ENCODE measurements at regions not wholly inside any gene's neighbourhood (a gene's known extent, or its start where the extent isn't known, plus 50 kb on each side); places are given as distances from the start of the nearest gene placed in this dataset.

GRCh38 chr1:189496768-189497167 lies 980.9 kb downstream of the BRINP3 start:
- Histone ChIP-seq H3K9ac (ENCODE audit: low read length) (no peak overlapping the region), H2AK5ac (ENCODE audit: low read length) (no peak overlapping the region), H3K27me3 (ENCODE audit: insufficient read depth, low read length) (no peaks in the 10 kb centered on the region), H2BK5ac (ENCODE audit: low read depth, low read length, poor library complexity) (no peak overlapping the region), H3K4ac (ENCODE audit: low read depth, low read length) (no peak overlapping the region), H3K27ac (ENCODE audit: low read depth, low read length) (no peak overlapping the region), H4K12ac (ENCODE audit: low read depth, low read length) (no peak overlapping the region), H4K91ac (ENCODE audit: low read depth, low read length) (no peak overlapping the region), H3K4me3 (ENCODE audit: low read depth, low read length) (no peak overlapping the region), H2BK12ac (ENCODE audit: low read length) (no peak overlapping the region), H3K9me3 (ENCODE audit: insufficient read depth, low read depth, low read length) (no peaks in the 10 kb centered on the region), H2BK120ac (ENCODE audit: insufficient read depth, low read length, poor library complexity) (no peak overlapping the region), H4K8ac (ENCODE audit: low read depth, low read length) (no peak overlapping the region), H3K23ac (ENCODE audit: low read length) (no peak overlapping the region), H3K14ac (ENCODE audit: low read length) (no peak overlapping the region), H3K79me2 (ENCODE audit: control insufficient read depth, insufficient read depth, low read length, poor library complexity) (no peaks in the 10 kb centered on the region), H3K4me2 (ENCODE audit: low read length) (no peak overlapping the region), H3K36me3 (ENCODE audit: control insufficient read depth in 1 of 2, insufficient read depth in 2 of 2, low read length in 2 of 2) (no peaks in the 10 kb centered on the region), H2AFZ (ENCODE audit: insufficient read depth, low read length, poor library complexity) (no peak overlapping the region), H3K79me1 (ENCODE audit: low read length) (no peaks in the 10 kb centered on the region), H3K4me1 (ENCODE audit: control insufficient read depth in 1 of 2, insufficient read depth in 2 of 2, low read length in 2 of 2) (no peaks in the 10 kb centered on the region), H3K18ac (ENCODE audit: low read length) (no peak overlapping the region)
- WGBS (ENCODE audit: extremely low coverage, insufficient coverage, insufficient read length): no CpG with 5 or more reads among the region's 2 CpGs
- no peak for DNase-seq

GRCh38 chr1:189499736-189500135 lies 977.9 kb downstream of the BRINP3 start:
- no CpG with 5 or more reads among the region's 4 CpGs for WGBS (ENCODE audit: extremely low coverage, insufficient coverage, insufficient read length)
- H3K27me3 ChIP-seq (ENCODE audit: insufficient read depth, low read length): no peaks in the 10 kb centered on the region
- no peak overlapping the region for H2BK120ac ChIP-seq (ENCODE audit: insufficient read depth, low read length, poor library complexity)
- no peak overlapping the region for H2AFZ ChIP-seq (ENCODE audit: insufficient read depth, low read length, poor library complexity)
- no peak overlapping the region for H3K23ac ChIP-seq (ENCODE audit: low read length)
- no peak overlapping the region for H3K18ac ChIP-seq (ENCODE audit: low read length)
- H3K4me2 ChIP-seq (ENCODE audit: low read length): no peak overlapping the region
- no peak overlapping the region for H3K4ac ChIP-seq (ENCODE audit: low read depth, low read length)
- H2BK5ac ChIP-seq (ENCODE audit: low read depth, low read length, poor library complexity): no peak overlapping the region
- no peak overlapping the region for H4K8ac ChIP-seq (ENCODE audit: low read depth, low read length)
- H3K79me2 ChIP-seq (ENCODE audit: control insufficient read depth, insufficient read depth, low read length, poor library complexity): no peaks in the 10 kb centered on the region
- no peak overlapping the region for H3K4me3 ChIP-seq (ENCODE audit: low read depth, low read length)
- no peak overlapping the region for H3K14ac ChIP-seq (ENCODE audit: low read length)
- H2BK12ac ChIP-seq (ENCODE audit: low read length): no peak overlapping the region
- H3K9me3 ChIP-seq (ENCODE audit: insufficient read depth, low read depth, low read length): no peaks in the 10 kb centered on the region
- no peaks in the 10 kb centered on the region for H3K79me1 ChIP-seq (ENCODE audit: low read length)
- no peak overlapping the region for H3K9ac ChIP-seq (ENCODE audit: low read length)
- no peak overlapping the region for H4K12ac ChIP-seq (ENCODE audit: low read depth, low read length)
- no peak overlapping the region for H2AK5ac ChIP-seq (ENCODE audit: low read length)
- no peaks in the 10 kb centered on the region for H3K4me1 ChIP-seq (ENCODE audit: control insufficient read depth in 1 of 2, insufficient read depth in 2 of 2, low read length in 2 of 2)
- H3K27ac ChIP-seq (ENCODE audit: low read depth, low read length): no peak overlapping the region
- no peak overlapping the region for H4K91ac ChIP-seq (ENCODE audit: low read depth, low read length)
- no peak for DNase-seq
- H3K36me3 ChIP-seq (ENCODE audit: control insufficient read depth in 1 of 2, insufficient read depth in 2 of 2, low read length in 2 of 2): no peaks in the 10 kb centered on the region

- Histone ChIP-seq H2AFZ (ENCODE audit: insufficient read depth, low read length, poor library complexity) (no peak overlapping the region), H4K91ac (ENCODE audit: low read depth, low read length) (no peak overlapping the region), H3K4ac (ENCODE audit: low read depth, low read length) (no peak overlapping the region), H3K27me3 (ENCODE audit: insufficient read depth, low read length) (no peaks in the 10 kb centered on the region), H2BK5ac (ENCODE audit: low read depth, low read length, poor library complexity) (no peak overlapping the region), H3K36me3 (ENCODE audit: control insufficient read depth in 1 of 2, insufficient read depth in 2 of 2, low read length in 2 of 2) (no peaks in the 10 kb centered on the region), H3K4me2 (ENCODE audit: low read length) (no peak overlapping the region), H3K4me1 (ENCODE audit: control insufficient read depth in 1 of 2, insufficient read depth in 2 of 2, low read length in 2 of 2) (no peaks in the 10 kb centered on the region), H4K8ac (ENCODE audit: low read depth, low read length) (no peak overlapping the region), H3K14ac (ENCODE audit: low read length) (no peak overlapping the region), H3K18ac (ENCODE audit: low read length) (no peak overlapping the region), H3K23ac (ENCODE audit: low read length) (no peak overlapping the region), H3K4me3 (ENCODE audit: low read depth, low read length) (no peak overlapping the region), H2AK5ac (ENCODE audit: low read length) (no peak overlapping the region), H4K12ac (ENCODE audit: low read depth, low read length) (no peak overlapping the region), H3K79me1 (ENCODE audit: low read length) (no peaks in the 10 kb centered on the region), H2BK120ac (ENCODE audit: insufficient read depth, low read length, poor library complexity) (no peak overlapping the region), H3K9ac (ENCODE audit: low read length) (no peak overlapping the region), H3K27ac (ENCODE audit: low read depth, low read length) (no peak overlapping the region), H3K9me3 (ENCODE audit: insufficient read depth, low read depth, low read length) (no peaks in the 10 kb centered on the region), H3K79me2 (ENCODE audit: control insufficient read depth, insufficient read depth, low read length, poor library complexity) (no peaks in the 10 kb centered on the region), H2BK12ac (ENCODE audit: low read length) (no peak overlapping the region)
- DNase-seq: no peak
- WGBS (ENCODE audit: extremely low coverage, insufficient coverage, insufficient read length): no CpG with 5 or more reads among the region's 2 CpGs
These were observed 976.9 kb downstream of the BRINP3 start for GRCh38 chr1:189500778-189501177.

- Histone ChIP-seq H3K4me1 (ENCODE audit: control insufficient read depth in 1 of 2, insufficient read depth in 2 of 2, low read length in 2 of 2) (no peaks in the 10 kb centered on the region), H3K27me3 (ENCODE audit: insufficient read depth, low read length) (no peaks in the 10 kb centered on the region), H3K9me3 (ENCODE audit: insufficient read depth, low read depth, low read length) (peaks cover 1% of the 10 kb centered on the region), H3K23ac (ENCODE audit: low read length) (no peak overlapping the region), H3K79me1 (ENCODE audit: low read length) (no peaks in the 10 kb centered on the region), H3K18ac (ENCODE audit: low read length) (no peak overlapping the region), H4K12ac (ENCODE audit: low read depth, low read length) (no peak overlapping the region), H2BK120ac (ENCODE audit: insufficient read depth, low read length, poor library complexity) (no peak overlapping the region), H4K8ac (ENCODE audit: low read depth, low read length) (no peak overlapping the region), H3K4ac (ENCODE audit: low read depth, low read length) (no peak overlapping the region), H3K4me3 (ENCODE audit: low read depth, low read length) (no peak overlapping the region), H3K79me2 (ENCODE audit: control insufficient read depth, insufficient read depth, low read length, poor library complexity) (no peaks in the 10 kb centered on the region), H2AFZ (ENCODE audit: insufficient read depth, low read length, poor library complexity) (no peak overlapping the region), H3K9ac (ENCODE audit: low read length) (no peak overlapping the region), H2AK5ac (ENCODE audit: low read length) (no peak overlapping the region), H3K36me3 (ENCODE audit: control insufficient read depth in 1 of 2, insufficient read depth in 2 of 2, low read length in 2 of 2) (no peaks in the 10 kb centered on the region), H3K14ac (ENCODE audit: low read length) (no peak overlapping the region), H4K91ac (ENCODE audit: low read depth, low read length) (no peak overlapping the region), H2BK5ac (ENCODE audit: low read depth, low read length, poor library complexity) (no peak overlapping the region), H2BK12ac (ENCODE audit: low read length) (no peak overlapping the region), H3K27ac (ENCODE audit: low read depth, low read length) (no peak overlapping the region), H3K4me2 (ENCODE audit: low read length) (no peak overlapping the region)
- DNase-seq: no peak
These were observed 966.8 kb downstream of the BRINP3 start for GRCh38 chr1:189510827-189511226.

Measured in trophoblast cell (in vitro differentiated cells and primary cell).